ENCODE measurements at regions not wholly inside any gene's neighbourhood (a gene's known extent, or its start where the extent isn't known, plus 50 kb on each side); places are given as distances from the start of the nearest gene placed in this dataset.

DNA sequence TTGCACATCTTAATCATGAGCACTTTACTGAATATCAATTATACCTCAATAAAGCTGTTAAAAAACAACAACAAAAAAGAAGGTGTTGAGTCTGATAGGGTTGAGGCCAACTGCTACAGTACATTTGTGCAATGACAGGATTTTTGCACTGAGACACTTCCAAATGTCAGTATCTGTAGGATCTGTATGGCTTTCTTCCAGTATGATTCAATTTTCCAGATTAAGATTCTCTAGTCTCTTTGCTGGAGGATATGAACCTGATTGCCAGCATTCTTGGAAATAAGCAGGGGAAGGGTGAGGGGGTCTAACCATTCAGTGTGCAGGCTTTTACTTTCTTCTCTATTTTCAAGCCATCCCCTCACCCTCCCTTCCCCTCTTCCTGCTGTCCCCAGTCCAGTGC, 85.1 kb downstream of the SEMA4F start:
- TF ChIP-seq POLR2A (IDR thresholded peaks at IDR 0.05): no peak
- no peak for TF ChIP-seq CTCF (IDR thresholded peaks at IDR 0.05 in 4 of 5, conservative IDR thresholded peaks at IDR 0.05 in 1 of 5)
- DNase-seq: no peak
- H3K4me3 ChIP-seq: no peak overlapping the region
- intact Hi-C loops (cut with DNase I; ENCODE audit: low total_unique reads) (no loop called here), in situ Hi-C loops (cut with MboI; ENCODE audit: low sequenced_read_pairs in 4 of 4) (no loop called here)
- no peaks in the 10 kb centered on the region for H3K36me3 ChIP-seq
- ATAC-seq: no peak
- H3K4me1 ChIP-seq: peaks cover 4 to 5% of the 10 kb centered on the region in 2 donors
- H3K27me3 ChIP-seq: no peaks in the 10 kb centered on the region
- H3K27ac ChIP-seq: no peak overlapping the region
- H3K9me3 ChIP-seq: no peaks in the 10 kb centered on the region

GRCh38 chr2:74739733-74740241, 85.7 kb downstream of the SEMA4F start:
- peaks cover 4 to 5% of the 10 kb centered on the region in 2 donors for H3K4me1 ChIP-seq
- H3K27me3 ChIP-seq: no peaks in the 10 kb centered on the region
- no peak overlapping the region for H3K4me3 ChIP-seq
- no peaks in the 10 kb centered on the region for H3K9me3 ChIP-seq
- intact Hi-C loops (cut with DNase I; ENCODE audit: low total_unique reads) (no loop called here), in situ Hi-C loops (cut with MboI; ENCODE audit: low sequenced_read_pairs in 4 of 4) (no loop called here)
- DNase-seq: no peak
- no peak overlapping the region for H3K27ac ChIP-seq
- H3K36me3 ChIP-seq: no peaks in the 10 kb centered on the region
- no peak for ATAC-seq
- TF ChIP-seq CTCF (IDR thresholded peaks at IDR 0.05 in 4 of 5, conservative IDR thresholded peaks at IDR 0.05 in 1 of 5): no peak
- TF ChIP-seq POLR2A (IDR thresholded peaks at IDR 0.05): no peak

GRCh38 chr2:74740395-74740740, 86.3 kb downstream of the SEMA4F start:
- Histone ChIP-seq H3K36me3 (no peaks in the 10 kb centered on the region), H3K27me3 (no peaks in the 10 kb centered on the region), H3K27ac (peak overlapping the region in 1 of 4 donors; percentile 73), H3K4me3 (no peak overlapping the region), H3K4me1 (peaks cover 4 to 5% of the 10 kb centered on the region in 2 donors), H3K9me3 (no peaks in the 10 kb centered on the region)
- no peak for DNase-seq
- in situ Hi-C loops (cut with MboI; ENCODE audit: low sequenced_read_pairs in 4 of 4) (no loop called here), intact Hi-C loops (cut with DNase I; ENCODE audit: low total_unique reads) (no loop called here)
- ATAC-seq: no peak
- TF ChIP-seq CTCF (IDR thresholded peaks at IDR 0.05 in 4 of 5, conservative IDR thresholded peaks at IDR 0.05 in 1 of 5) (no peak), POLR2A (IDR thresholded peaks at IDR 0.05) (no peak)

- in situ Hi-C loops (cut with MboI; ENCODE audit: low sequenced_read_pairs in 4 of 4) (no loop called here), intact Hi-C loops (cut with DNase I; ENCODE audit: low total_unique reads) (no loop called here)
- DNase-seq (peak; percentile 60 to 71), ATAC-seq (peak; percentile 95 to 96)
- H3K27me3 ChIP-seq: no peaks in the 10 kb centered on the region
- H3K4me3 ChIP-seq: no peak overlapping the region
- H3K4me1 ChIP-seq: peaks cover 4 to 5% of the 10 kb centered on the region in 2 donors
- peak overlapping the region in 2 of 4 donors; percentile 38 to 73 for H3K27ac ChIP-seq
- H3K9me3 ChIP-seq: no peaks in the 10 kb centered on the region
- no peak for TF ChIP-seq POLR2A (IDR thresholded peaks at IDR 0.05)
- no peak for TF ChIP-seq CTCF (IDR thresholded peaks at IDR 0.05 in 4 of 5, conservative IDR thresholded peaks at IDR 0.05 in 1 of 5)
- H3K36me3 ChIP-seq: no peaks in the 10 kb centered on the region
Observed at GRCh38 chr2:74740741-74741431, 86.8 kb downstream of the SEMA4F start.

Measured in gastrocnemius medialis (tissue), 4 donors.